A673 (cell line): ENCODE measurements at regions not wholly inside any gene's neighbourhood (a gene's known extent, or its start where the extent isn't known, plus 50 kb on each side); places are given as distances from the start of the nearest gene placed in this dataset.

ENCODE experiments used
- BruUV-seq: library from RNA; stranded (reverse); fragments of 400-500 nt; replicated peaks from 2 replicates; lab custom pipeline; 2021; lab: Mats Ljungman, UMichigan
- CTCF ChIA-PET: fragments of 300-600 bp; sonication (Branson Sonifier 250); formaldehyde crosslinking; loops from one replicate; lab custom pipeline; 2022; ENCODE audit warnings: antibody characterized with exemption; lab: Charles Lee
- POLR2A ChIA-PET: fragments of 300-600 bp; sonication (Branson Sonifier 250); formaldehyde crosslinking; loops from one replicate; lab custom pipeline; 2022; ENCODE audit warnings: antibody characterized with exemption; ENCODE audit not compliant: low non-redundant PET; lab: Charles Lee
- DNase-seq: peaks from one replicate; pipeline ENCODE4 v3.0.0-alpha.2; 2015; ENCODE audit warnings: low spot score
- H3K27ac ChIP-seq: fragments of 200-600 bp; sonication (generic); 2 replicates; pipeline ENCODE4 v1.5.1; 2016; ENCODE audit warnings: mixed run types, low read depth, mild to moderate bottlenecking, mixed read lengths, antibody characterized with exemption, low read length; ENCODE audit not compliant: poor library complexity, severe bottlenecking
- H3K27me3 ChIP-seq: fragments of 200-600 bp; sonication (generic); replicated peaks from 2 replicates; pipeline ENCODE4 v1.6.1; 2017; ENCODE audit warnings: mixed run types, low read depth, mild to moderate bottlenecking, mixed read lengths, antibody characterized with exemption, low read length; ENCODE audit not compliant: insufficient read depth, poor library complexity
- H3K36me3 ChIP-seq: fragments of 200-600 bp; sonication (generic); 2 replicates; pipeline ENCODE4 v1.6.1; 2016; ENCODE audit warnings: mixed run types, mild to moderate bottlenecking, mixed read lengths, antibody characterized with exemption, low read length; ENCODE audit not compliant: insufficient read depth, poor library complexity, severe bottlenecking
- H3K4me1 ChIP-seq: fragments of 200-600 bp; sonication (generic); 2 replicates; pipeline ENCODE4 v1.6.1; 2017; ENCODE audit warnings: mixed run types, mild to moderate bottlenecking, mixed read lengths, antibody characterized with exemption, low read length; ENCODE audit not compliant: insufficient read depth, poor library complexity, severe bottlenecking
- H3K4me3 ChIP-seq: fragments of 200-600 bp; sonication (generic); 2 replicates; pipeline ENCODE4 v1.5.1; 2016; ENCODE audit warnings: low read depth, mixed run types, mild to moderate bottlenecking, mixed read lengths, low read length; ENCODE audit not compliant: poor library complexity, severe bottlenecking
- H3K9me3 ChIP-seq: fragments of 200-600 bp; sonication (generic); 2 replicates; pipeline ENCODE4 v1.6.1; 2016; ENCODE audit warnings: mixed run types, low read depth, mild to moderate bottlenecking, mixed read lengths, antibody characterized with exemption, low read length; ENCODE audit not compliant: poor library complexity, severe bottlenecking
- EZH2 ChIP-seq: fragments of 200-600 bp; sonication (generic); IDR thresholded peaks from 2 replicates; pipeline ENCODE4 v1.6.1; 2017; ENCODE audit warnings: borderline replicate concordance, low read depth, mild to moderate bottlenecking, mixed read lengths, antibody characterized with exemption, low read length; ENCODE audit not compliant: poor library complexity, severe bottlenecking
- intact Hi-C: fragments of 100-400 bp; cut with micrococcal nuclease; formaldehyde crosslinking; loops from one replicate; pipeline ENCODE4 v1.10.0; 2022; ENCODE audit not compliant: unreplicated experiment
- TF ChIP-seq, protein P1 (sequence below): fragments of 300-800, 200-600 bp; sonication (generic); conservative IDR thresholded peaks from 2 replicates; pipeline ENCODE4 v1.5.1; 2017; ENCODE audit warnings: low read depth, mild to moderate bottlenecking, antibody characterized with exemption, low read length, moderate library complexity, mixed read lengths

GRCh38 chr3:78516937-78517336, 1250.9 kb downstream of the ROBO1 start:
- CTCF ChIA-PET: no interaction called here
- H3K4me3 ChIP-seq: no peak overlapping the region
- POLR2A ChIA-PET: no interaction called here
- TF ChIP-seq, protein P1, sequence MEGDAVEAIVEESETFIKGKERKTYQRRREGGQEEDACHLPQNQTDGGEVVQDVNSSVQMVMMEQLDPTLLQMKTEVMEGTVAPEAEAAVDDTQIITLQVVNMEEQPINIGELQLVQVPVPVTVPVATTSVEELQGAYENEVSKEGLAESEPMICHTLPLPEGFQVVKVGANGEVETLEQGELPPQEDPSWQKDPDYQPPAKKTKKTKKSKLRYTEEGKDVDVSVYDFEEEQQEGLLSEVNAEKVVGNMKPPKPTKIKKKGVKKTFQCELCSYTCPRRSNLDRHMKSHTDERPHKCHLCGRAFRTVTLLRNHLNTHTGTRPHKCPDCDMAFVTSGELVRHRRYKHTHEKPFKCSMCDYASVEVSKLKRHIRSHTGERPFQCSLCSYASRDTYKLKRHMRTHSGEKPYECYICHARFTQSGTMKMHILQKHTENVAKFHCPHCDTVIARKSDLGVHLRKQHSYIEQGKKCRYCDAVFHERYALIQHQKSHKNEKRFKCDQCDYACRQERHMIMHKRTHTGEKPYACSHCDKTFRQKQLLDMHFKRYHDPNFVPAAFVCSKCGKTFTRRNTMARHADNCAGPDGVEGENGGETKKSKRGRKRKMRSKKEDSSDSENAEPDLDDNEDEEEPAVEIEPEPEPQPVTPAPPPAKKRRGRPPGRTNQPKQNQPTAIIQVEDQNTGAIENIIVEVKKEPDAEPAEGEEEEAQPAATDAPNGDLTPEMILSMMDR: no peak
- TF ChIP-seq EZH2: no peak
- no TSS peak for BruUV-seq
- intact Hi-C loops: no loop called here
- H3K27me3 ChIP-seq: no peaks in the 10 kb centered on the region
- H3K9me3 ChIP-seq: no peaks in the 10 kb centered on the region
- H3K4me1 ChIP-seq: no peaks in the 10 kb centered on the region
- no peak for DNase-seq
- H3K36me3 ChIP-seq: no peaks in the 10 kb centered on the region
- H3K27ac ChIP-seq: no peak overlapping the region

DNA sequence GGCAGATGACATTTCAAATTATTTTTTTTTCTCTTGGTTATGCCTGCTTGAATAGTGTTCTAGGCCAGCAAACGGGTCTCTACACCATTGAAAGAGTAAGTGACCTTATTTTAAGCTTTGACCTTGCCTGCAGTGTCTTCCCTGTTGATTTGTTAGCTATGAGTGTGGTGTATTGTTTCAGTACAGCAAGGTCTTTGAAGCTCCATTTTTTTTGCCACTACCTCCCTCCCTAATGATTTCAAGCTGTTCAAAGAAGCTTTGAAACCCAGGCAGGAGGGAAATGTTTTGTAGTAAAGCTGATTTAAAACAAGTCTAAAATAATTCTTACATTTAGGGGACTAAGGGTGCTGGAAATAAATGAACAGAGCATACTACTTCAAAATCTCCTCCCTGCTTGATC, 1249.8 kb downstream of the ROBO1 start:
- no peaks in the 10 kb centered on the region for H3K9me3 ChIP-seq
- H3K36me3 ChIP-seq: no peaks in the 10 kb centered on the region
- intact Hi-C loops: no loop called here
- no peak for TF ChIP-seq EZH2
- TF ChIP-seq, protein P1: no peak
- no peaks in the 10 kb centered on the region for H3K4me1 ChIP-seq
- H3K4me3 ChIP-seq: no peak overlapping the region
- BruUV-seq: no TSS peak
- ChIA-PET POLR2A (interaction anchor here (0.6 kb wide), 1 partner anchor 13 kb away, joined by 6 read pairs; no protein-coding TSS in a partner anchor), CTCF (no interaction called here)
- no peaks in the 10 kb centered on the region for H3K27me3 ChIP-seq
- no peak overlapping the region for H3K27ac ChIP-seq
- DNase-seq: no peak

GRCh38 chr3:78519281-78519680, 1248.5 kb downstream of the ROBO1 start:
- Histone ChIP-seq H3K4me1 (no peaks in the 10 kb centered on the region), H3K9me3 (no peaks in the 10 kb centered on the region), H3K36me3 (no peaks in the 10 kb centered on the region), H3K27ac (no peak overlapping the region), H3K27me3 (no peaks in the 10 kb centered on the region), H3K4me3 (no peak overlapping the region)
- intact Hi-C loops: no loop called here
- BruUV-seq: no TSS peak
- no peak for DNase-seq
- ChIA-PET POLR2A (no interaction called here), CTCF (no interaction called here)
- TF ChIP-seq, protein P1: no peak
- no peak for TF ChIP-seq EZH2
